A549 (cell line): ENCODE measurements at regions not wholly inside any gene's neighbourhood (a gene's known extent, or its start where the extent isn't known, plus 50 kb on each side); places are given as distances from the start of the nearest gene placed in this dataset.

Source experiments
- ATAC-seq, 2 experiments: fragments of 200-7000 bp in 1 of 2; fragments of >200 bp in 1 of 2; cut with Nextera tagmentation in 1 of 2; cut with Tn5 transposase in 1 of 2; 3 replicates each; pipeline versions ENCODE4 v1.8.0 to v1.9.1; 2018 to 2020; ENCODE audit warnings: mild to moderate bottlenecking in 1 of 2, moderate library complexity in 1 of 2
- CTCF ChIA-PET: fragments of 300-600 bp; sonication (Branson Sonifier 250); formaldehyde crosslinking; extraction: SDS; loops from one replicate; lab custom pipeline; 2021; ENCODE audit warnings: antibody characterized with exemption, inconsistent platforms; lab: Yijun Ruan, JAX
- POLR2A ChIA-PET: fragments of 350-600 bp; formaldehyde crosslinking; extraction: SDS; loops from one replicate; lab custom pipeline; 2021; ENCODE audit warnings: antibody characterized with exemption, inconsistent platforms; lab: Yijun Ruan, JAX
- DNase-seq, 2 experiments: peaks; one replicate each; pipeline versions ENCODE4 v3.0.0 to v3.0.0-alpha.2; 2011 to 2016; ENCODE audit warnings: low read depth in 1 of 2, low spot score in 1 of 2
- FAIRE-seq: peaks from 2 replicates; lab custom pipeline; 2011; peaks lifted over from hg19 to GRCh38; lab: Jason Lieb, UNC
- H3K27ac ChIP-seq, 2 experiments: fragments of >200 bp; sonication (Bioruptor Twin); formaldehyde crosslinking; 3 replicates each; pipeline ENCODE4 v1.5.1; 2016 to 2017
- H3K4me1 ChIP-seq: fragments of >200 bp; sonication (Bioruptor Twin); formaldehyde crosslinking; 3 replicates; pipeline ENCODE4 v1.6.1; 2016
- H3K4me2 ChIP-seq: fragments of >200 bp; sonication (Bioruptor Twin); formaldehyde crosslinking; 3 replicates; pipeline ENCODE4 v1.6.1; 2016
- H3K4me3 ChIP-seq: fragments of >200 bp; sonication (Bioruptor Twin); formaldehyde crosslinking; 3 replicates; pipeline ENCODE4 v1.5.1; 2016
- H3K9me3 ChIP-seq: fragments of >200 bp; sonication (Bioruptor Twin); formaldehyde crosslinking; 3 replicates; pipeline ENCODE4 v1.6.1; 2016
- CBX2 ChIP-seq: fragments of 200-600 bp; sonication (generic); IDR thresholded peaks from 2 replicates; pipeline ENCODE4 v1.6.1; 2016; ENCODE audit warnings: low read depth, mild to moderate bottlenecking, borderline replicate concordance
- CEBPB ChIP-seq, 2 experiments: fragments of >200 bp in 1 of 2; sonication (Bioruptor Twin) in 1 of 2; formaldehyde crosslinking in 1 of 2; IDR thresholded peaks; 2 replicates each; pipeline ENCODE4 v1.6.1; 2012 to 2016
- CHD4 ChIP-seq: fragments of 200-600 bp; sonication (generic); IDR thresholded peaks from 2 replicates; pipeline ENCODE4 v1.6.1; 2016; ENCODE audit warnings: antibody characterized with exemption, mild to moderate bottlenecking, borderline replicate concordance
- E2F6 ChIP-seq: IDR thresholded peaks from 2 replicates; pipeline ENCODE4 v1.6.1; 2012; ENCODE audit warnings: low read depth, borderline replicate concordance
- EHMT2 ChIP-seq: fragments of 200-600 bp; sonication (generic); IDR thresholded peaks from 2 replicates; pipeline ENCODE4 v1.6.1; 2016; ENCODE audit warnings: antibody characterized with exemption, low read depth, mild to moderate bottlenecking, moderate library complexity
- ESRRA ChIP-seq: fragments of 150-350 bp; IDR thresholded peaks from 2 replicates; pipeline ENCODE4 v1.6.1; 2014; ENCODE audit warnings: mild to moderate bottlenecking, low read length, borderline replicate concordance
- FOXS1 ChIP-seq: fragments of 250-450 bp; sonication (Bioruptor Pico); IDR thresholded peaks from 2 replicates; pipeline ENCODE4 v1.5.0; 2020; ENCODE audit warnings: mild to moderate bottlenecking, moderate library complexity
- GATA3 ChIP-seq: IDR thresholded peaks from 2 replicates; pipeline ENCODE4 v1.6.1; 2012; ENCODE audit warnings: borderline replicate concordance
- HEYL ChIP-seq: fragments of 250-450 bp; sonication (Bioruptor Pico); IDR thresholded peaks from 2 replicates; pipeline ENCODE4 v1.8.0; 2021; ENCODE audit warnings: mild to moderate bottlenecking, moderate library complexity
- HOXA7 ChIP-seq: fragments of 250-450 bp; sonication (Bioruptor Pico); IDR thresholded peaks from 2 replicates; pipeline ENCODE4 v1.5.0; 2020; ENCODE audit warnings: mild to moderate bottlenecking, moderate library complexity
- HOXB13 ChIP-seq: fragments of 250-450 bp; sonication (Bioruptor Pico); IDR thresholded peaks from 2 replicates; pipeline ENCODE4 v1.5.0; 2020; ENCODE audit warnings: low read depth, mild to moderate bottlenecking, moderate library complexity
- KDM1A ChIP-seq: fragments of 200-600 bp; sonication (generic); IDR thresholded peaks from 2 replicates; pipeline ENCODE4 v1.6.1; 2016; ENCODE audit warnings: low read depth, mild to moderate bottlenecking
- KDM5A ChIP-seq: fragments of 200-600 bp; sonication (generic); IDR thresholded peaks from 2 replicates; pipeline ENCODE4 v1.6.1; 2016; ENCODE audit warnings: antibody characterized with exemption, mild to moderate bottlenecking
- MAZ ChIP-seq: fragments of 150-350 bp; IDR thresholded peaks from 2 replicates; pipeline ENCODE4 v1.6.1; 2014; ENCODE audit warnings: antibody characterized with exemption, low read depth, low read length, borderline replicate concordance
- NPAS2 ChIP-seq: fragments of 250-450 bp; sonication (Bioruptor Pico); IDR thresholded peaks from 2 replicates; pipeline ENCODE4 v1.8.0; 2022; ENCODE audit warnings: mild to moderate bottlenecking, moderate library complexity, borderline replicate concordance
- POLR2A ChIP-seq: IDR thresholded peaks from 2 replicates; pipeline ENCODE4 v1.6.1; 2012; ENCODE audit warnings: mild to moderate bottlenecking, low read length
- RARB ChIP-seq: fragments of 250-450 bp; sonication (Bioruptor Pico); IDR thresholded peaks from 2 replicates; pipeline ENCODE4 v1.8.0; 2021; ENCODE audit warnings: mild to moderate bottlenecking, moderate library complexity
- RNF2 ChIP-seq: fragments of 200-600 bp; sonication (generic); IDR thresholded peaks from 2 replicates; pipeline ENCODE4 v1.6.1; 2016; ENCODE audit warnings: low read depth, mild to moderate bottlenecking, antibody characterized with exemption, moderate library complexity, borderline replicate concordance
- SREBF2 ChIP-seq: fragments of 450-650 bp; IDR thresholded peaks from 2 replicates; pipeline ENCODE4 v1.6.1; 2014; ENCODE audit warnings: mild to moderate bottlenecking, moderate library complexity
- TFCP2L1 ChIP-seq: fragments of 250-450 bp; sonication (Bioruptor Pico); IDR thresholded peaks from 2 replicates; pipeline ENCODE4 v1.5.0; 2021; ENCODE audit warnings: mild to moderate bottlenecking
- TP53 ChIP-seq: fragments of 250-450 bp; sonication (Bioruptor Pico); IDR thresholded peaks from 2 replicates; pipeline ENCODE4 v1.5.0; 2021; ENCODE audit warnings: mild to moderate bottlenecking, moderate library complexity
- ZC3H11A ChIP-seq: fragments of 450-650 bp; IDR thresholded peaks from 2 replicates; pipeline ENCODE4 v1.6.1; 2014; ENCODE audit warnings: antibody characterized with exemption, mild to moderate bottlenecking
- ZNF302 ChIP-seq: fragments of 250-450 bp; sonication (Bioruptor Pico); IDR thresholded peaks from 2 replicates; pipeline ENCODE4 v1.9.0; 2021; ENCODE audit warnings: inconsistent platforms, mild to moderate bottlenecking, moderate library complexity
- WGBS: methylation state at CpG from one replicate; pipeline ENCODE4 v1.1.6; 2017; ENCODE audit errors: missing lambda C conversion rate; 5-methylcytosine and 5-hydroxymethylcytosine counted together
- TF ChIP-seq, protein P1 (sequence below): fragments of >200 bp; sonication (Bioruptor Twin); formaldehyde crosslinking; IDR thresholded peaks from 2 replicates; pipeline ENCODE4 v1.6.1; 2016
- TF ChIP-seq, protein P2 (sequence below): fragments of 150-350 bp; IDR thresholded peaks from 2 replicates; pipeline ENCODE4 v1.6.1; 2014; ENCODE audit warnings: low read depth, mild to moderate bottlenecking, low read length
- TF ChIP-seq, protein P3 (sequence below): fragments of 250-450 bp; sonication (Bioruptor Pico); IDR thresholded peaks from 2 replicates; pipeline ENCODE4 v1.5.0; 2021; ENCODE audit warnings: mild to moderate bottlenecking, moderate library complexity, borderline replicate concordance
- TF ChIP-seq, protein P4 (sequence below): IDR thresholded peaks from 2 replicates; pipeline ENCODE4 v1.6.1; 2012

GRCh38 chr6:139699911-139700310 is 325.5 kb upstream of the CITED2 start:
- POLR2A ChIA-PET = no interaction called here
- no peak overlapping the region for H3K4me3 ChIP-seq
- FAIRE-seq (no peak), ATAC-seq (no peak), DNase-seq (no peak)
- CTCF ChIA-PET = interaction anchor here (0.8 kb wide), 1 partner anchor 161 kb away, joined by 3 read pairs; no protein-coding TSS in a partner anchor
- H3K27ac ChIP-seq = no peak overlapping the region
- H3K4me1 ChIP-seq = 0 out of 3 replicates have a peak, but pooled peaks cover 3% of the 10 kb centered on the region
- no peak overlapping the region for H3K4me2 ChIP-seq
- TF ChIP-seq RNF2 = no peak
- no peak for TF ChIP-seq TP53 (CRISPR knock-in tag)
- no peak for TF ChIP-seq CHD4
- TF ChIP-seq SREBF2 = no peak
- TF ChIP-seq E2F6 = no peak
- no peak for TF ChIP-seq HOXA7
- no peak for TF ChIP-seq MAZ
- TF ChIP-seq GATA3 = no peak
- TF ChIP-seq POLR2A = no peak
- TF ChIP-seq NPAS2 (CRISPR knock-in tag) = no peak
- no peak for TF ChIP-seq ZNF302 (CRISPR knock-in tag)
- TF ChIP-seq, protein P1, sequence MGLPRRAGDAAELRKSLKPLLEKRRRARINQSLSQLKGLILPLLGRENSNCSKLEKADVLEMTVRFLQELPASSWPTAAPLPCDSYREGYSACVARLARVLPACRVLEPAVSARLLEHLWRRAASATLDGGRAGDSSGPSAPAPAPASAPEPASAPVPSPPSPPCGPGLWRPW = no peak
- no peak for TF ChIP-seq ESRRA
- TF ChIP-seq EHMT2 = no peak
- TF ChIP-seq ZC3H11A = no peak
- no peak for TF ChIP-seq KDM5A
- no peak for TF ChIP-seq HEYL (CRISPR knock-in tag)
- TF ChIP-seq, protein P2, sequence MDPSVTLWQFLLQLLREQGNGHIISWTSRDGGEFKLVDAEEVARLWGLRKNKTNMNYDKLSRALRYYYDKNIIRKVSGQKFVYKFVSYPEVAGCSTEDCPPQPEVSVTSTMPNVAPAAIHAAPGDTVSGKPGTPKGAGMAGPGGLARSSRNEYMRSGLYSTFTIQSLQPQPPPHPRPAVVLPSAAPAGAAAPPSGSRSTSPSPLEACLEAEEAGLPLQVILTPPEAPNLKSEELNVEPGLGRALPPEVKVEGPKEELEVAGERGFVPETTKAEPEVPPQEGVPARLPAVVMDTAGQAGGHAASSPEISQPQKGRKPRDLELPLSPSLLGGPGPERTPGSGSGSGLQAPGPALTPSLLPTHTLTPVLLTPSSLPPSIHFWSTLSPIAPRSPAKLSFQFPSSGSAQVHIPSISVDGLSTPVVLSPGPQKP = no peak
- TF ChIP-seq, all 56 proteins: peak for 0
- WGBS = 92% methylated on average over 1 of the region's 1 CpG
- H3K9me3 ChIP-seq = no peaks in the 10 kb centered on the region

DNA sequence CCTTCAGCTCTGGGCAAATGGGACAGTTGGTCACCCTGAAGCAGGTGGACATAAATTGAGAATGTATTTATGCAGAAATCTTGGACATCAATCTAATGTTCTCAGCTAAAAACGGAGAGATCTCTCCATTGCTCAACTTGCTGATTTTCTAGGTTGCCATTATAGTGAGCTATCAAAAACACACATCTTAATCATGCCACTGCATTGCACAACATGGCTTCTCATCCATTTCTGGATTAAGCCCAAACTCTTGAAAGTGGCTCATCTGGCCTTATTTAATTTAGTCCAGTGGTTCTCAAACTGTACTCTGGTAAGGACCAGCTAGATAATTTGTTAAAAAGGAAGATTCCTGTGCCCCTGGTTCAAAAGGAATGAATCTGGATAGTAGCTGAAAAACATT is 324.9 kb upstream of the CITED2 start:
- Histone ChIP-seq H3K4me2 (peak overlapping the region; percentile 14; the same call in 1 of the 3 replicates), H3K9me3 (no peaks in the 10 kb centered on the region), H3K4me1 (0 out of 3 replicates have a peak, but pooled peaks cover 3% of the 10 kb centered on the region), H3K4me3 (no peak overlapping the region), H3K27ac (no peak overlapping the region)
- DNase-seq = no peak
- WGBS = 26% methylated on average over 1 of the region's 1 CpG
- ChIA-PET CTCF (interaction anchor here (0.8 kb wide), 1 partner anchor 161 kb away, joined by 3 read pairs; no protein-coding TSS in a partner anchor), POLR2A (interaction anchor here (0.9 kb wide), 1 partner anchor 325 kb away, joined by 5 read pairs; the partner anchor contains the start of gene CITED2)
- FAIRE-seq = no peak
- no peak for ATAC-seq
- TF ChIP-seq CEBPB (IDR thresholded peaks at IDR 0.05) = peak; percentile 37 to 59; a peak in 3 of 4 replicates
- TF ChIP-seq, protein P1 = no peak

GRCh38 chr6:139698526-139699176 is 324.2 kb upstream of the CITED2 start:
- DNase-seq (no peak), FAIRE-seq (no peak), ATAC-seq (no peak)
- ChIA-PET CTCF (interaction anchor here (0.8 kb wide), 1 partner anchor 160 kb away, joined by 3 read pairs; no protein-coding TSS in a partner anchor), POLR2A (interaction anchor here (0.9 kb wide), 1 partner anchor 324 kb away, joined by 5 read pairs; the partner anchor contains the start of gene CITED2)
- Histone ChIP-seq H3K4me1 (0 out of 3 replicates have a peak, but pooled peaks cover 3% of the 10 kb centered on the region), H3K4me2 (peak overlapping the region; percentile 14; the same call in 1 of the 3 replicates), H3K9me3 (no peaks in the 10 kb centered on the region), H3K4me3 (no peak overlapping the region), H3K27ac (no peak overlapping the region)
- WGBS = 87% methylated on average over 3 of the region's 3 CpGs
- TF ChIP-seq RARB (CRISPR knock-in tag) (no peak), HOXB13 (no peak), TFCP2L1 (no peak), FOXS1 (CRISPR knock-in tag) (no peak), SREBF2 (no peak), CBX2 (no peak), KDM1A (no peak), HOXA7 (no peak), E2F6 (no peak)
- TF ChIP-seq, protein P3, sequence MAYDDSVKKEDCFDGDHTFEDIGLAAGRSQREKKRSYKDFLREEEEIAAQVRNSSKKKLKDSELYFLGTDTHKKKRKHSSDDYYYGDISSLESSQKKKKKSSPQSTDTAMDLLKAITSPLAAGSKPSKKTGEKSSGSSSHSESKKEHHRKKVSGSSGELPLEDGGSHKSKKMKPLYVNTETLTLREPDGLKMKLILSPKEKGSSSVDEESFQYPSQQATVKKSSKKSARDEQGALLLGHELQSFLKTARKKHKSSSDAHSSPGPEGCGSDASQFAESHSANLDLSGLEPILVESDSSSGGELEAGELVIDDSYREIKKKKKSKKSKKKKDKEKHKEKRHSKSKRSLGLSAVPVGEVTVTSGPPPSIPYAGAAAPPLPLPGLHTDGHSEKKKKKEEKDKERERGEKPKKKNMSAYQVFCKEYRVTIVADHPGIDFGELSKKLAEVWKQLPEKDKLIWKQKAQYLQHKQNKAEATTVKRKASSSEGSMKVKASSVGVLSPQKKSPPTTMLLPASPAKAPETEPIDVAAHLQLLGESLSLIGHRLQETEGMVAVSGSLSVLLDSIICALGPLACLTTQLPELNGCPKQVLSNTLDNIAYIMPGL (CRISPR knock-in tag) = no peak
- TF ChIP-seq, protein P4, sequence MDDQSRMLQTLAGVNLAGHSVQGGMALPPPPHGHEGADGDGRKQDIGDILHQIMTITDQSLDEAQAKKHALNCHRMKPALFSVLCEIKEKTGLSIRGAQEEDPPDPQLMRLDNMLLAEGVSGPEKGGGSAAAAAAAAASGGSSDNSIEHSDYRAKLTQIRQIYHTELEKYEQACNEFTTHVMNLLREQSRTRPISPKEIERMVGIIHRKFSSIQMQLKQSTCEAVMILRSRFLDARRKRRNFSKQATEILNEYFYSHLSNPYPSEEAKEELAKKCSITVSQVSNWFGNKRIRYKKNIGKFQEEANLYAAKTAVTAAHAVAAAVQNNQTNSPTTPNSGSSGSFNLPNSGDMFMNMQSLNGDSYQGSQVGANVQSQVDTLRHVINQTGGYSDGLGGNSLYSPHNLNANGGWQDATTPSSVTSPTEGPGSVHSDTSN = no peak
